NB4 (cell line): ENCODE measurements at regions not wholly inside any gene's neighbourhood (a gene's known extent, or its start where the extent isn't known, plus 50 kb on each side); places are given as distances from the start of the nearest gene placed in this dataset.

Experiments used
- CTCF ChIP-seq: IDR thresholded peaks from one replicate; pipeline ENCODE4 v1.5.1; 2012; ENCODE audit warnings: low read depth, low read length
- POLR2A ChIP-seq: IDR thresholded peaks from 2 replicates; pipeline ENCODE4 v1.6.1; 2011; ENCODE audit warnings: mild to moderate bottlenecking; ENCODE audit not compliant: insufficient read length; ENCODE audit errors: extremely low read depth

- no peak for TF ChIP-seq CTCF
- TF ChIP-seq POLR2A: no peak
Measured at GRCh38 chr10:111158595-111158994, 81.8 kb downstream of the ADRA2A start.
